NOMO-1 treated with DMSO at 0.1 percent for 48 hours (cell line): ENCODE measurements at regions not wholly inside any gene's neighbourhood (a gene's known extent, or its start where the extent isn't known, plus 50 kb on each side); places are given as distances from the start of the nearest gene placed in this dataset.
"Not testable (repeated sequence)": the region's sequence is repeated elsewhere in the genome, so short reads cannot be mapped to it uniquely, and the experiment has no call there.

Source experiments
- DNase-seq: peaks from one replicate; lab custom pipeline; 2025; ENCODE audit not compliant: unreplicated experiment; lab: John Stamatoyannopoulos, UW

- DNase-seq, result no peak
These were observed 64.0 kb downstream of the EBNA1BP2 start for GRCh38 chr1:43108080-43108479.

- no peak for DNase-seq
These were observed 64.4 kb downstream of the EBNA1BP2 start for GRCh38 chr1:43107664-43108063.

GRCh38 chr1:43104027-43104763 is 67.9 kb downstream of the EBNA1BP2 start:
- DNase-seq, result no peak

- DNase-seq, result no peak
These were observed 71.0 kb downstream of the EBNA1BP2 start for GRCh38 chr1:43101061-43101460.

GRCh38 chr1:43098200-43098599 is 73.9 kb downstream of the EBNA1BP2 start:
- DNase-seq, result no peak

- not testable (repeated sequence) for DNase-seq
These were observed 75.6 kb downstream of the EBNA1BP2 start for GRCh38 chr1:43096528-43096927.

GRCh38 chr1:43090812-43091211 is 81.3 kb downstream of the EBNA1BP2 start:
- not testable (repeated sequence) for DNase-seq

GRCh38 chr1:43090157-43090556 is 81.9 kb downstream of the EBNA1BP2 start:
- DNase-seq, result not testable (repeated sequence)

GRCh38 chr1:43083375-43083891 is 88.7 kb downstream of the EBNA1BP2 start:
- no peak for DNase-seq

GRCh38 chr1:43082740-43083139 is 89.3 kb downstream of the EBNA1BP2 start:
- no peak for DNase-seq

GRCh38 chr1:43077273-43077672 is 94.8 kb downstream of the EBNA1BP2 start:
- no peak for DNase-seq

GRCh38 chr1:43074709-43075108 is 97.4 kb downstream of the EBNA1BP2 start:
- DNase-seq, result no peak

GRCh38 chr1:43074244-43074643 is 97.8 kb downstream of the EBNA1BP2 start:
- no peak for DNase-seq

- DNase-seq, result peak; percentile 69
These were observed 98.4 kb downstream of the EBNA1BP2 start for GRCh38 chr1:43073490-43074230.

- no peak for DNase-seq
These were observed 99.8 kb downstream of the EBNA1BP2 start for GRCh38 chr1:43072314-43072713.

- no peak for DNase-seq
These were observed 100.8 kb downstream of the EBNA1BP2 start for GRCh38 chr1:43071241-43071640.

GRCh38 chr1:43069461-43070050 is 102.5 kb downstream of the EBNA1BP2 start:
- DNase-seq, result no peak

- DNase-seq, result no peak
These were observed 103.2 kb downstream of the EBNA1BP2 start for GRCh38 chr1:43068911-43069310.

GRCh38 chr1:43067977-43068751 is 103.9 kb downstream of the EBNA1BP2 start:
- no peak for DNase-seq

- no peak for DNase-seq
These were observed 104.8 kb downstream of the EBNA1BP2 start for GRCh38 chr1:43067233-43067745.

- no peak for DNase-seq
These were observed 105.5 kb downstream of the EBNA1BP2 start for GRCh38 chr1:43066578-43066977.
